Upper lobe of left lung (tissue), 6 donors: ENCODE measurements at regions not wholly inside any gene's neighbourhood (a gene's known extent, or its start where the extent isn't known, plus 50 kb on each side); places are given as distances from the start of the nearest gene placed in this dataset.

Experiments
- ATAC-seq, 2 donors: fragments of 200-7000 bp; cut with Tn5 transposase; one replicate each; pipeline ENCODE4 v1.9.1; 2022; ENCODE audit warnings: mild to moderate bottlenecking in 2 of 2, moderate library complexity in 2 of 2; ENCODE audit not compliant: low FRiP score in 2 of 2
- DNase-seq, 2 donors: peaks; one replicate each; pipeline ENCODE4 v3.0.0-alpha.2; 2019 to 2020
- H3K27ac ChIP-seq, 4 donors: fragments of 200-600 bp; sonication (generic); one replicate each; pipeline ENCODE4 v1.5.1; 2016 to 2019
- H3K27me3 ChIP-seq, 4 donors: fragments of 200-600 bp; sonication (generic); one replicate each; pipeline ENCODE4 v1.5.1; 2017 to 2019
- H3K36me3 ChIP-seq, 4 donors: fragments of 200-600 bp; sonication (generic); one replicate each; pipeline ENCODE4 v1.5.1; 2016 to 2019
- H3K4me1 ChIP-seq, 4 donors: fragments of 200-600 bp; sonication (generic); one replicate each; pipeline ENCODE4 v1.5.1; 2018 to 2019
- H3K4me3 ChIP-seq, 4 donors: fragments of 200-600 bp; sonication (generic); one replicate each; pipeline ENCODE4 v1.5.1; 2017 to 2019; ENCODE audit warnings: mild to moderate bottlenecking in 2 of 4, moderate library complexity in 1 of 4
- H3K9me3 ChIP-seq, 4 donors: fragments of 200-600 bp; sonication (generic); one replicate each; pipeline ENCODE4 v1.5.1; 2018 to 2019
- CTCF ChIP-seq, 6 experiments: fragments of 450-650 bp in 4 of 6; fragments of 200-600 bp in 2 of 6; sonication (generic) in 2 of 6; IDR thresholded peaks; one replicate each; pipeline ENCODE4 v1.5.1; 2016 to 2019; ENCODE audit warnings: antibody characterized with exemption in 6 of 6
- EP300 ChIP-seq, 4 donors: sonication (generic); formaldehyde crosslinking; IDR thresholded peaks; one replicate each; pipeline ENCODE4 v1.5.1; 2017; ENCODE audit warnings: antibody characterized with exemption in 4 of 4, control low read depth in 2 of 4
- POLR2A ChIP-seq, 4 donors: fragments of 450-650 bp; IDR thresholded peaks; one replicate each; pipeline ENCODE4 v1.5.1; 2016 to 2017; ENCODE audit warnings: antibody characterized with exemption in 4 of 4, mild to moderate bottlenecking in 2 of 4
- POLR2AphosphoS5 ChIP-seq, 2 donors: sonication (generic); formaldehyde crosslinking; IDR thresholded peaks; one replicate each; pipeline ENCODE4 v1.5.1; 2017; ENCODE audit warnings: antibody characterized with exemption in 2 of 2
- WGBS, 2 donors: methylation state at CpG; one replicate each; pipeline ENCODE4 v1.1.5; 2017 to 2018; 5-methylcytosine and 5-hydroxymethylcytosine counted together
- donor health status: DM: no; HTN: no; CAD: no; lungs with moderate emphysema.
- donor health status: DM: no; HTN: yes; CAD: no; lungs with severe emphysema.

- no peaks in the 10 kb centered on the region for H3K4me1 ChIP-seq
- DNase-seq = no peak
- TF ChIP-seq POLR2AphosphoS5 (IDR thresholded peaks at IDR 0.05) = no peak
- TF ChIP-seq CTCF (IDR thresholded peaks at IDR 0.05) = no peak
- TF ChIP-seq POLR2A (IDR thresholded peaks at IDR 0.05) = no peak
- no peaks in the 10 kb centered on the region for H3K36me3 ChIP-seq
- H3K27me3 ChIP-seq = no peaks in the 10 kb centered on the region
- no peak overlapping the region for H3K4me3 ChIP-seq
- ATAC-seq = no peak
- no peak overlapping the region for H3K27ac ChIP-seq
- H3K9me3 ChIP-seq = no peaks in the 10 kb centered on the region
- 76 to 89% methylated on average over 6 to 7 of the region's 7 CpGs for WGBS, 2 donors
These were observed 1019.4 kb downstream of the BRD1 start for GRCh38 chr22:48808038-48808960.

GRCh38 chr22:48807155-48807554, 1020.5 kb downstream of the BRD1 start:
- ATAC-seq (no peak), DNase-seq (no peak)
- TF ChIP-seq EP300 (IDR thresholded peaks at IDR 0.05) (no peak), CTCF (IDR thresholded peaks at IDR 0.05) (no peak), POLR2A (IDR thresholded peaks at IDR 0.05) (no peak), POLR2AphosphoS5 (IDR thresholded peaks at IDR 0.05) (no peak)
- Histone ChIP-seq H3K27me3 (no peaks in the 10 kb centered on the region), H3K9me3 (no peaks in the 10 kb centered on the region), H3K4me3 (no peak overlapping the region), H3K4me1 (no peaks in the 10 kb centered on the region), H3K27ac (no peak overlapping the region), H3K36me3 (no peaks in the 10 kb centered on the region)
- 83 to 89% methylated on average over 14 to 17 of the region's 17 CpGs for WGBS, 2 donors

GRCh38 chr22:48806227-48806781, 1021.4 kb downstream of the BRD1 start:
- ATAC-seq = no peak
- DNase-seq = no peak

GRCh38 chr22:48805516-48805915, 1022.2 kb downstream of the BRD1 start:
- DNase-seq (no peak), ATAC-seq (no peak)
- Histone ChIP-seq H3K27ac (no peak overlapping the region), H3K36me3 (no peaks in the 10 kb centered on the region), H3K27me3 (no peaks in the 10 kb centered on the region), H3K9me3 (no peaks in the 10 kb centered on the region), H3K4me1 (no peaks in the 10 kb centered on the region), H3K4me3 (no peak overlapping the region)
- 83 to 85% methylated on average over 10 of the region's 10 CpGs for WGBS, 2 donors
- TF ChIP-seq CTCF (IDR thresholded peaks at IDR 0.05) = no peak
- no peak for TF ChIP-seq POLR2AphosphoS5 (IDR thresholded peaks at IDR 0.05)
- TF ChIP-seq POLR2A (IDR thresholded peaks at IDR 0.05) = no peak
- no peak for TF ChIP-seq EP300 (IDR thresholded peaks at IDR 0.05)

More at GRCh38 chr22:48806227-48806781, 1021.4 kb downstream of the BRD1 start:
- Histone ChIP-seq H3K27me3 (no peaks in the 10 kb centered on the region), H3K36me3 (no peaks in the 10 kb centered on the region), H3K9me3 (no peaks in the 10 kb centered on the region), H3K4me3 (no peak overlapping the region), H3K4me1 (no peaks in the 10 kb centered on the region), H3K27ac (no peak overlapping the region)
- TF ChIP-seq POLR2A (IDR thresholded peaks at IDR 0.05) (no peak), EP300 (IDR thresholded peaks at IDR 0.05) (no peak), POLR2AphosphoS5 (IDR thresholded peaks at IDR 0.05) (no peak), CTCF (IDR thresholded peaks at IDR 0.05) (no peak)
- 66 to 79% methylated on average over 6 to 16 of the region's 16 CpGs for WGBS, 2 donors
